Adrenal gland (tissue), 9 donors: ENCODE measurements at regions not wholly inside any gene's neighbourhood (a gene's known extent, or its start where the extent isn't known, plus 50 kb on each side); places are given as distances from the start of the nearest gene placed in this dataset.

ENCODE experiments used
- DNase-seq, 7 donors: peaks; one replicate each; pipeline ENCODE4 v3.0.0-alpha.2; 2019 to 2020
- H3K27ac ChIP-seq, 5 donors: fragments of 200-600 bp; sonication (generic) in 4 of 5; 1 replicate in 3 of 5; 2 replicates in 2 of 5; pipeline versions ENCODE4 v1.5.1 to v1.8.0; 2016 to 2020; ENCODE audit warnings: mild to moderate bottlenecking in 1 of 5
- H3K27me3 ChIP-seq: fragments of 200-600 bp; 2 replicates; pipeline ENCODE4 v1.8.0; 2021
- H3K36me3 ChIP-seq, 2 donors: fragments of 200-600 bp; replicated peaks in 1 of 2; 1 replicate in 1 of 2; 2 replicates in 1 of 2; pipeline versions ENCODE4 v1.5.1 to v1.8.0; 2018 to 2022
- H3K4me1 ChIP-seq, 2 donors: fragments of 200-600 bp; replicated peaks in 1 of 2; 1 replicate in 1 of 2; 2 replicates in 1 of 2; pipeline versions ENCODE4 v1.5.1 to v1.8.0; 2018 to 2021
- H3K4me3 ChIP-seq, 4 donors: fragments of 200-600 bp; sonication (generic) in 3 of 4; one replicate each; pipeline ENCODE4 v1.5.1; 2016 to 2018
- H3K9me3 ChIP-seq, 3 donors: fragments of 200-600 bp; sonication (generic) in 1 of 3; replicated peaks in 1 of 3; 1 replicate in 2 of 3; 2 replicates in 1 of 3; pipeline versions ENCODE4 v1.5.1 to v1.8.0; 2016 to 2021
- CTCF ChIP-seq, 6 experiments: fragments of 450-650 bp in 4 of 6; fragments of 200-600 bp in 2 of 6; sonication (generic) in 1 of 6; IDR thresholded peaks; 1 replicate in 5 of 6; 2 replicates in 1 of 6; pipeline versions ENCODE4 v1.5.1 to v1.8.0; 2016 to 2021; ENCODE audit warnings: antibody characterized with exemption in 6 of 6, mild to moderate bottlenecking in 2 of 6, moderate library complexity in 1 of 6
- POLR2A ChIP-seq, 2 donors: fragments of 450-650 bp; IDR thresholded peaks; one replicate each; pipeline ENCODE4 v1.6.1; 2017; ENCODE audit warnings: antibody characterized with exemption in 2 of 2, mild to moderate bottlenecking in 2 of 2, moderate library complexity in 1 of 2
- WGBS, 4 donors: extraction: QIAGEN DNeasy Blood & Tissue Kit in 2 of 4; methylation state at CpG; one replicate each; pipeline versions ENCODE4 v1.1.5 to v1.1.7; 2013 to 2017; 5-methylcytosine and 5-hydroxymethylcytosine counted together
- intact Hi-C, 2 donors: fragments of 100-400 bp; cut with DNase I; formaldehyde crosslinking; loops; one replicate each; pipeline versions ENCODE4 v1.14.1 to v1.15.0; 2022 to 2023
- donor health status: healthy with polysubstance abuse.
- donor health status: Bipolar disorder and iron deficiency.
- donor health status: DM: yes; HTN: yes; CAD: no.
- donor health status: DM: no; HTN: no; CAD: no.
- donor health status: DM: no; HTN: no; CAD: no.

GRCh38 chr6:77353129-77353528 is 110.2 kb downstream of the HTR1B start:
- intact Hi-C loops, result no loop called here
- no peak for TF ChIP-seq CTCF (IDR thresholded peaks at IDR 0.05)
- no peak for TF ChIP-seq POLR2A (IDR thresholded peaks at IDR 0.05)

DNA sequence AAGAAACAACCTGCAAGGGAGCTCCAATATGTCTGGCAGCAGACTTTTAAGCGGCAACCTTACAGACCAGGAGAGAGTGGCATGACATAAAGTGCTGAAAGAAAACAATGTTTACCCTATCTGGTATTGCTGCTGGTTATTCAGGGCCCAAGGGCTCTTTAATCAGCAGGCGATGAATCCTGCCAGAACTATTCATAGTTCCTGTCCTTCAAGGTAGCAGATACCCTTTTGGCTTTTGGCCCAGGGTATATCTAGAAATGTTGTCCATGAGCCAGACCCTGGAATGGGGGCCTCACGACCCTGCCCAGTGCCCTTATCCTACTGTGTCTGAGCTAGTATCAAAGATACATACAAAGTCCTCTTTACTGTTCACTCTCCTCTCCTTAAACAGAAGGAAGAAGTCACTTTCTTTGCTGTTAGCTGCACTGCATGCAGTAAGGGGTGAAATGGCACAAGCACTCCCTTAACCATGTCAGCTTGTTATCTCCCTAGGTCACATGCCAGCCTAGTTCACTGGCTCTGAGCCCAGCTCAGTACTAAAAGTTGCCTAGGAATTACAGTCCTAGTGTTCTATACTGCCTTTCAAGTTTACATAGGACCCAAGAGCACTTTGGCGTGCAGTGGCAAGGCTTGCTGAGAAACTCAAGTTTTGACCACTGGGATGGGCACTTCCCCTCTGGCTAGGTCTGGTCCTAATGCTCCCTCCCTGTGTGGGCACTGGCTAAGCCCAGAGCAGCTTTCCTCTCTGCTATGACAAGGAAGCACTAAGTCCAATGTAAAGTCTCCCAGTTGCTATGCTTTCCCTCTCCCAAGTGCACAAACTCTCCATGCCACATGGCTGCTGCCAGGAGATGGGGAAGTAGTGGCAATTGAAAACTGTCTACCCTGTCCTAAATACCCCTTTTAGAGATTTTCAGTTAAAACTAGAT is 122.0 kb downstream of the HTR1B start:
- Histone ChIP-seq H3K4me3 (no peak overlapping the region), H3K36me3 (no peaks in the 10 kb centered on the region), H3K27me3 (no peaks in the 10 kb centered on the region), H3K27ac (peak overlapping the region in 3 of 5 donors; percentile 52 to 60 (median 58)), H3K9me3 (peaks cover 0 to 1% (median 0%) of the 10 kb centered on the region in 3 donors), H3K4me1 (peaks cover 21 to 35% of the 10 kb centered on the region in 2 donors)
- TF ChIP-seq POLR2A (IDR thresholded peaks at IDR 0.05) (no peak), CTCF (IDR thresholded peaks at IDR 0.05) (no peak)
- WGBS, 4 donors, result 37 to 50% (median 44%) methylated on average over 4 of the region's 4 CpGs
- DNase-seq, result peak; percentile 58 to 82 (median 80)
- intact Hi-C loops, result no loop called here

More at GRCh38 chr6:77353129-77353528, 110.2 kb downstream of the HTR1B start:
- Histone ChIP-seq H3K4me3 (no peak overlapping the region), H3K27ac (no peak overlapping the region), H3K4me1 (no peaks in the 10 kb centered on the region), H3K9me3 (no peaks in the 10 kb centered on the region), H3K27me3 (no peaks in the 10 kb centered on the region), H3K36me3 (no peaks in the 10 kb centered on the region)
- no peak for DNase-seq

DNA sequence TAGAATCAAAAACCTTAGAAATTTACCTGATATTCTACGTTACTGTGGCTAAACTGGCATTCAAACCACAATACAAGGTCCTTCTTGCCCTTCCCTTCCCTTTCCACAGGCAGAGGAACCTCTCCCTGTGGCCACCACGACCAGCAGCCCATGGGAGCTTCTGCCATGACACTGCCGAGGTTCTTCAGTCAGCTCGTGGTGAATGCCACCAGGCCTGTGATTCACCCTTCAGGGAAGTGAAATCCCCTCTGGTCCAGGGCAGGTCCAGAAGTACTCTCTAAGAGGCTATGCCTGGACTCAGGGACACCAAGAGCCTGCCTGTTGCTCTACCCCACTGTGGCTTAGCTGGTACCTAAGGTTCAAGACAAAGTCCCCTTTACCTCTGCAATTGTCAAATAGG is 123.0 kb downstream of the HTR1B start:
- H3K4me3 ChIP-seq, result no peak overlapping the region
- 59 to 100% (median 72%) methylated on average over 1 to 4 of the region's 4 CpGs for WGBS, 4 donors
- no peaks in the 10 kb centered on the region for H3K27me3 ChIP-seq
- H3K36me3 ChIP-seq, result no peaks in the 10 kb centered on the region
- TF ChIP-seq CTCF (IDR thresholded peaks at IDR 0.05), result no peak
- TF ChIP-seq POLR2A (IDR thresholded peaks at IDR 0.05), result no peak
- H3K27ac ChIP-seq, result peak overlapping the region in 3 of 5 donors; percentile 58 to 74 (median 60)
- intact Hi-C loops, result no loop called here
- peaks cover 0 to 5% (median 0%) of the 10 kb centered on the region in 3 donors for H3K9me3 ChIP-seq
- no peak for DNase-seq
- H3K4me1 ChIP-seq, result peaks cover 21 to 35% of the 10 kb centered on the region in 2 donors

DNA sequence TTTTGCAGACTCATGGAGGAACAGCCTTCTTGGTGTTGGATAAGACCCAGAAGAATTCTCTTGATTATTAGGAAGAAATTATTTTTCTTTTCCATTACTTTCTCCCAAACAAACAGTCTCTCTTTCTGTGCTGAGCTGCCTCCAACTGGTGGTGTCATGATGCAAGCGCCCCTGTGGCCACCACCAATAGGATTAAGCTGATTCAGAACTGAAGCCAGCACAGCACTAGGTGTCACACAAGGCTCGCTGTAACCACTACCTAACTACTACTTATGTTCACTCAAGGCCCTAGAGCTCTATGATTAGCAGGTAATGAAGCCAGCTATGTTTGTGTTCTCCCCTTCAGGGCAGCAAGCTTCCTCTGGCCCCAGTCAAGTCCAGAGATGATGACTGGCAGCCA is 123.4 kb downstream of the HTR1B start:
- H3K36me3 ChIP-seq, result no peaks in the 10 kb centered on the region
- H3K9me3 ChIP-seq, result peaks cover 0 to 5% (median 0%) of the 10 kb centered on the region in 3 donors
- TF ChIP-seq CTCF (IDR thresholded peaks at IDR 0.05) (no peak), POLR2A (IDR thresholded peaks at IDR 0.05) (no peak)
- no peaks in the 10 kb centered on the region for H3K27me3 ChIP-seq
- intact Hi-C loops, result no loop called here
- 90 to 92% (median 91%) methylated on average over 2 of the region's 2 CpGs for WGBS, 4 donors
- no peak overlapping the region for H3K4me3 ChIP-seq
- DNase-seq, result no peak
- peaks cover 21 to 35% of the 10 kb centered on the region in 2 donors for H3K4me1 ChIP-seq
- peak overlapping the region in 1 of 5 donors; percentile 60 for H3K27ac ChIP-seq
